ENCODE measurements at regions not wholly inside any gene's neighbourhood (a gene's known extent, or its start where the extent isn't known, plus 50 kb on each side); places are given as distances from the start of the nearest gene placed in this dataset.

- Mint-ChIP-seq H3K4me1 (no peaks in the 10 kb centered on the region), H3K27me3 (no peaks in the 10 kb centered on the region), H3K36me3 (no peaks in the 10 kb centered on the region), H3K4me3 (no peak overlapping the region), H3K27ac (no peak overlapping the region), H3K9me3 (no peaks in the 10 kb centered on the region)
- DNase-seq, result no peak
Measured at GRCh38 chr1:226498640-226499008, 49.9 kb upstream of the STUM start.

Measured in activated naive CD8-positive, alpha-beta T cell treated with anti-CD3 and anti-CD28 coated beads for 36 hours (primary cell).